HCT116 (cell line): ENCODE measurements at regions not wholly inside any gene's neighbourhood (a gene's known extent, or its start where the extent isn't known, plus 50 kb on each side); places are given as distances from the start of the nearest gene placed in this dataset.

Experiments
- ATAC-seq: fragments of 200-7000 bp; cut with Tn5 transposase; 2 replicates; pipeline ENCODE4 v1.9.1; 2020; ENCODE audit warnings: mild to moderate bottlenecking, moderate library complexity
- BruUV-seq: library from RNA; stranded (reverse); fragments of 400-500 nt; replicated peaks from 2 replicates; lab custom pipeline; 2021; lab: Mats Ljungman, UMichigan
- CTCF ChIA-PET: fragments of 300-600 bp; sonication (Branson Sonifier 250); formaldehyde crosslinking; loops from one replicate; lab custom pipeline; 2021; ENCODE audit warnings: antibody characterized with exemption; lab: Charles Lee
- POLR2A ChIA-PET: fragments of 300-600, 350-600 bp; sonication (Branson Sonifier 250); formaldehyde crosslinking; loops from one replicate; lab custom pipeline; 2021; ENCODE audit warnings: antibody characterized with exemption; lab: Charles Lee
- RAD21 ChIA-PET, 2 experiments: fragments of 300-600 bp; sonication (Branson Sonifier 250); formaldehyde crosslinking; loops; one replicate each; lab custom pipeline; 2023; ENCODE audit warnings: low total read pairs in 2 of 2; ENCODE audit not compliant: uncharacterized antibody in 2 of 2, unreplicated experiment in 2 of 2, low non-redundant PET in 1 of 2; lab: Charles Lee
- DNase-seq: peaks from one replicate; pipeline ENCODE4 v3.0.0-alpha.2; 2010; ENCODE audit warnings: low read depth, low spot score
- H2AFZ ChIP-seq: fragments of 200-600 bp; shearing (Covaris generic), sonication (generic); 2 replicates; pipeline ENCODE4 v1.6.1; 2017; ENCODE audit warnings: low read depth, mixed run types, mixed read lengths, antibody characterized with exemption, low read length; ENCODE audit not compliant: poor library complexity, severe bottlenecking
- H3K27ac ChIP-seq: 2 replicates; pipeline ENCODE4 v1.5.1; 2012; ENCODE audit warnings: low read depth, low read length
- H3K27me3 ChIP-seq: fragments of 200-600 bp; sonication (generic); 2 replicates; pipeline ENCODE4 v1.6.1; 2016; ENCODE audit warnings: mixed run types, low read length, mixed read lengths; ENCODE audit not compliant: insufficient read depth
- H3K36me3 ChIP-seq, 2 experiments: fragments of 200-500 bp in 1 of 2; fragments of 200-600 bp in 1 of 2; sonication (Bioruptor generic) in 1 of 2; sonication (generic) in 1 of 2; 2 replicates each; pipeline versions ENCODE4 v1.5.1 to v1.6.1; 2014 to 2016; ENCODE audit warnings: low read length in 2 of 2, inconsistent platforms in 1 of 2, mixed read lengths in 1 of 2, mixed run types in 1 of 2; ENCODE audit not compliant: insufficient read depth in 2 of 2, control insufficient read depth in 1 of 2
- H3K4me1 ChIP-seq, 2 experiments: fragments of 200-600 bp in 1 of 2; sonication (generic) in 1 of 2; 2 replicates each; pipeline versions ENCODE4 v1.5.1 to v1.6.1; 2012 to 2017; ENCODE audit warnings: low read length in 2 of 2, inconsistent platforms in 1 of 2, mild to moderate bottlenecking in 1 of 2, mixed read lengths in 1 of 2, mixed run types in 1 of 2, moderate library complexity in 1 of 2; ENCODE audit not compliant: insufficient read depth in 2 of 2, control insufficient read depth in 1 of 2
- H3K4me2 ChIP-seq: fragments of 200-600 bp; sonication (generic); 2 replicates; pipeline ENCODE4 v1.6.1; 2017; ENCODE audit warnings: mixed run types, low read length, mixed read lengths
- H3K4me3 ChIP-seq, 2 experiments: fragments of 200-600 bp in 1 of 2; sonication (generic) in 1 of 2; replicated peaks in 1 of 2; 2 replicates each; pipeline ENCODE4 v1.5.1; 2011 to 2016; ENCODE audit warnings: low read length in 2 of 2, control low read depth in 1 of 2, low read depth in 1 of 2, mild to moderate bottlenecking in 1 of 2, mixed read lengths in 1 of 2, mixed run types in 1 of 2
- H3K79me2 ChIP-seq: fragments of 200-600 bp; sonication (generic); 2 replicates; pipeline ENCODE4 v1.6.1; 2017; ENCODE audit warnings: mild to moderate bottlenecking, mixed run types, low read length, moderate library complexity, mixed read lengths; ENCODE audit not compliant: insufficient read depth
- H3K9ac ChIP-seq: fragments of 200-600 bp; sonication (generic); 2 replicates; pipeline ENCODE4 v1.6.1; 2016; ENCODE audit warnings: low read length, mixed read lengths
- H3K9me2 ChIP-seq: fragments of 200-600 bp; sonication (generic), shearing (Covaris generic); 2 replicates; pipeline ENCODE4 v1.6.1; 2017; ENCODE audit warnings: mixed run types, mild to moderate bottlenecking, moderate library complexity; ENCODE audit not compliant: insufficient read depth
- H3K9me3 ChIP-seq, 2 experiments: fragments of 200-500 bp in 1 of 2; fragments of 200-600 bp in 1 of 2; sonication (Bioruptor generic) in 1 of 2; sonication (generic) in 1 of 2; 2 replicates each; pipeline ENCODE4 v1.6.1; 2014 to 2017; ENCODE audit warnings: low read length in 2 of 2, mixed read lengths in 2 of 2, inconsistent platforms in 1 of 2, low read depth in 1 of 2, mild to moderate bottlenecking in 1 of 2, mixed run types in 1 of 2, moderate library complexity in 1 of 2; ENCODE audit not compliant: control insufficient read depth in 1 of 2, insufficient read depth in 1 of 2
- H4K20me1 ChIP-seq: fragments of 200-600 bp; sonication (generic), shearing (Covaris generic); 2 replicates; pipeline ENCODE4 v1.6.1; 2017; ENCODE audit warnings: mixed run types, mild to moderate bottlenecking, moderate library complexity; ENCODE audit not compliant: insufficient read depth
- CBX3 ChIP-seq: IDR thresholded peaks from 2 replicates; pipeline ENCODE4 v1.6.1; 2012; ENCODE audit warnings: low read depth
- CTCF ChIP-seq, 3 experiments: fragments of 200-600 bp in 1 of 3; sonication (generic) in 1 of 3; IDR thresholded peaks in 2 of 3; conservative IDR thresholded peaks in 1 of 3; 2 replicates each; pipeline ENCODE4 v1.5.1; 2012 to 2017; ENCODE audit warnings: low read depth in 2 of 3, low read length in 2 of 3, antibody characterized with exemption in 1 of 3, borderline replicate concordance in 1 of 3, control low read depth in 1 of 3, mild to moderate bottlenecking in 1 of 3, mixed read lengths in 1 of 3, mixed run types in 1 of 3, moderate library complexity in 1 of 3; ENCODE audit not compliant: insufficient read depth in 1 of 3
- EGR1 ChIP-seq: IDR thresholded peaks from 2 replicates; pipeline ENCODE4 v1.6.1; 2012; ENCODE audit warnings: low read depth
- ELF1 ChIP-seq: IDR thresholded peaks from 2 replicates; pipeline ENCODE4 v1.6.1; 2012; ENCODE audit warnings: low read depth, borderline replicate concordance
- EZH2phosphoT487 ChIP-seq: fragments of 200-600 bp; IDR thresholded peaks from 2 replicates; pipeline ENCODE4 v1.6.1; 2018; ENCODE audit warnings: antibody characterized with exemption, borderline replicate concordance
- FOSL1 ChIP-seq: IDR thresholded peaks from 2 replicates; pipeline ENCODE4 v1.6.1; 2012; ENCODE audit warnings: low read depth
- MAX ChIP-seq: IDR thresholded peaks from 2 replicates; pipeline ENCODE4 v1.6.1; 2012
- POLR2A ChIP-seq: IDR thresholded peaks from 2 replicates; pipeline ENCODE4 v1.7.0; 2011; ENCODE audit warnings: borderline replicate concordance; ENCODE audit not compliant: insufficient read depth, insufficient read length; ENCODE audit errors: extremely low read depth
- POLR2AphosphoS5 ChIP-seq: IDR thresholded peaks from 2 replicates; pipeline ENCODE4 v1.6.1; 2011; ENCODE audit warnings: mild to moderate bottlenecking, low read depth, low read length, moderate library complexity
- RAD21 ChIP-seq: IDR thresholded peaks from 2 replicates; pipeline ENCODE4 v1.6.1; 2012; ENCODE audit warnings: low read depth, mild to moderate bottlenecking
- SP1 ChIP-seq: IDR thresholded peaks from 2 replicates; pipeline ENCODE4 v1.6.1; 2012; ENCODE audit warnings: low read depth
- SRF ChIP-seq: IDR thresholded peaks from 2 replicates; pipeline ENCODE4 v1.6.1; 2012; ENCODE audit warnings: low read depth
- YY1 ChIP-seq: IDR thresholded peaks from 2 replicates; pipeline ENCODE4 v1.6.1; 2011; ENCODE audit warnings: low read length, low read depth, moderate library complexity, mild to moderate bottlenecking; ENCODE audit not compliant: insufficient replicate concordance; ENCODE audit errors: extremely low read depth
- ZNF274 ChIP-seq: fragments of 200-500 bp; sonication (Bioruptor generic); IDR thresholded peaks from 2 replicates; pipeline ENCODE4 v1.6.1; 2014; ENCODE audit warnings: mild to moderate bottlenecking, low read depth, low read length, inconsistent platforms
- intact Hi-C: fragments of 100-400 bp; cut with micrococcal nuclease; formaldehyde crosslinking; loops from 2 replicates; pipeline ENCODE4 v1.10.0; 2022

DNA sequence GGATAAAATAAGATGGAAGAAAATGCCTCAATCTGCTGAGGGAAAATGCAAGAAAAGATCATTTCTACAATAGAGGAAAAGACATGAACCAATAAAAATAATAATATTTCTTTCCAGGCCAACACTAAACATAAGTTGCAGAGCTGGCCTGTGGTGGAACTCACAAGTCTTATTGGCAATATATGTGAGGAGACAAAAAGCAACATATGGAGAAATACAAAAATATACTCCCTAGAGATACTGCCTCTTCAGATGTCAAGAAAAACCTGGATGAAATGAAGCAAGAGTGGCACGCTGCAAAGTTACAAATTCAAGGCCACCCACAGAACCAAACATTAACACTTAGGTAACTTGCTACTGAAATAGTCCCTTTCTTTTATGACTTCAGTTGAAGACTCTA is 264.9 kb upstream of the FMN2 start (continued):
- TF ChIP-seq CTCF (IDR thresholded peaks at IDR 0.05 in 2 of 3, conservative IDR thresholded peaks at IDR 0.05 in 1 of 3; ENCODE audit: borderline replicate concordance in 1 of 3, insufficient read depth in 1 of 3, low read depth in 2 of 3, low read length in 2 of 3) (no peak), POLR2A (no peak)
- TF ChIP-seq, all 23 proteins: peak for 0

GRCh38 chr1:239829535-239829934 is 262.1 kb upstream of the FMN2 start:
- H3K9me2 ChIP-seq = no peaks in the 10 kb centered on the region
- RAD21 ChIA-PET = no interaction called here

More at GRCh38 chr1:239829535-239829934, 262.1 kb upstream of the FMN2 start:
- no peak for ATAC-seq
- no peaks in the 10 kb centered on the region for H4K20me1 ChIP-seq
- POLR2A ChIA-PET = no interaction called here
- no peaks in the 10 kb centered on the region for H3K79me2 ChIP-seq
- no peaks in the 10 kb centered on the region for H3K36me3 ChIP-seq
- no TSS peak for BruUV-seq
- no peaks in the 10 kb centered on the region for H3K27me3 ChIP-seq
- intact Hi-C loops = no loop called here
- no peak overlapping the region for H3K9ac ChIP-seq
- CTCF ChIA-PET = no interaction called here
- H3K4me1 ChIP-seq = no peaks in the 10 kb centered on the region
- TF ChIP-seq FOSL1 (no peak), ELF1 (no peak), POLR2AphosphoS5 (no peak), MAX (no peak), SRF (no peak), RAD21 (no peak), YY1 (no peak), CTCF (IDR thresholded peaks at IDR 0.05 in 2 of 3, conservative IDR thresholded peaks at IDR 0.05 in 1 of 3; ENCODE audit: borderline replicate concordance in 1 of 3, insufficient read depth in 1 of 3, low read depth in 2 of 3, low read length in 2 of 3) (no peak), EGR1 (no peak), ZNF274 (no peak), SP1 (no peak), CBX3 (no peak), EZH2phosphoT487 (no peak)
- H2AFZ ChIP-seq = no peak overlapping the region
- no peak overlapping the region for H3K4me2 ChIP-seq
- peaks cover 11 to 26% of the 10 kb centered on the region in 2 experiments; a peak in 2 of 4 replicates for H3K9me3 ChIP-seq
- no peak for DNase-seq
- no peak overlapping the region for H3K27ac ChIP-seq
- no peak overlapping the region for H3K4me3 ChIP-seq
